ENCODE measurements at regions not wholly inside any gene's neighbourhood (a gene's known extent, or its start where the extent isn't known, plus 50 kb on each side); places are given as distances from the start of the nearest gene placed in this dataset.

GRCh38 chr2:240346015-240346752 is 89.3 kb upstream of the GPC1 start:
- ATAC-seq, result no peak

GRCh38 chr2:240346753-240347372 is 88.6 kb upstream of the GPC1 start:
- no peak for ATAC-seq
- intact Hi-C loops (cut with DNase I), result no loop called here
- peak; percentile 45 for DNase-seq (ENCODE audit: low spot score)

More at GRCh38 chr2:240346015-240346752, 89.3 kb upstream of the GPC1 start:
- intact Hi-C loops (cut with DNase I), result no loop called here
- DNase-seq (ENCODE audit: low spot score), result peak; percentile 30

DNA sequence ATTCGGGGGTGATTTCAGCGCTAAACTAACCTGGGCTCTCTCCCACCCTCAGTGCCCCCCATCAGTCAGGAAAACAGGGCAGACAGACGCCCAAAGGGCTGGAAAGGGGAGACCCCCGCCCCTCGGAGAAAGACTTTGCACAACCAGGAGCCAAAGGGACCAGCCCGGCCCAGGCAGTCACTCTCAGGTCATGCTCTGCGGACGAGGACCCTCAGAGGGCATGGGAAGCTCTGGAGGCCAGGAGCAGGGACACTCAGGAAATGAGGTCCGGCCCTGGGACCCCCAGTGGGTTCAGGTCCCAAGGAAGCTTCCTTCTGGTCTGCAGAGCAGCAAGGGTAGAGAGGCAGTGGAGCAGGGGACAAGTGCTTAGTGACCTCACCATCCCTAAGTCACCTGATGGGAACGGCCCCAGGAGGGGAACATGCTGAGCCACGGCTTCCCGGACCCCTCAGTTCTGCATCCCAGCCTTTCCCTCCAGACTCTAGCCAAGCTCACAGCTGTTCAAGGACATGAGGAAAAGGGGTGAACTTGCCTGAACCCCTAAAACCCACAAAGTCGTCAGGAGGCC is 88.0 kb upstream of the GPC1 start:
- intact Hi-C loops (cut with DNase I), result no loop called here
- ATAC-seq (no peak), DNase-seq (ENCODE audit: low spot score) (peak; percentile 43)

- ATAC-seq (no peak), DNase-seq (ENCODE audit: low spot score) (peak; percentile 30)
- intact Hi-C loops (cut with DNase I), result no loop called here
Observed at GRCh38 chr2:240347949-240348500, 87.4 kb upstream of the GPC1 start.

DNA sequence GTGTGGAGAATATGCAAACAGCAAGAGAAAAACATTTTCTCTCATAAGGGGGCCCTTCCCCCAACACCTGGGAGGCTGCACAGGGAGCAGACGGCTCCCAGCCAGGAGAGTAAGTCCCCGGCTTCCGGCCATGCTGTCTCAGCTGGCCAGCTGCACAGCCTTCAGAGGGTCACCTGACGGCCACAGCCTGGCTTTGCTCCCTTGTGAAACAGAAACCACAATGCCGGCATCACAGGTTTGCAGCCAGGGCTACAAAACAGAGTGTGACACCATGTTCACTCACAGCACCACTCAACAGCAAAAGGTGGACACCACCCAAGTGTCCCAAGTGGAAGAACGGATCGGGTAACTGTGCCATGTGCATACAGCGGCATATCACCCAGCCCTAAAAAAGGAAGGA is 86.9 kb upstream of the GPC1 start:
- intact Hi-C loops (cut with DNase I), result no loop called here
- ATAC-seq, result no peak
- peak; percentile 33 for DNase-seq (ENCODE audit: low spot score)

DNA sequence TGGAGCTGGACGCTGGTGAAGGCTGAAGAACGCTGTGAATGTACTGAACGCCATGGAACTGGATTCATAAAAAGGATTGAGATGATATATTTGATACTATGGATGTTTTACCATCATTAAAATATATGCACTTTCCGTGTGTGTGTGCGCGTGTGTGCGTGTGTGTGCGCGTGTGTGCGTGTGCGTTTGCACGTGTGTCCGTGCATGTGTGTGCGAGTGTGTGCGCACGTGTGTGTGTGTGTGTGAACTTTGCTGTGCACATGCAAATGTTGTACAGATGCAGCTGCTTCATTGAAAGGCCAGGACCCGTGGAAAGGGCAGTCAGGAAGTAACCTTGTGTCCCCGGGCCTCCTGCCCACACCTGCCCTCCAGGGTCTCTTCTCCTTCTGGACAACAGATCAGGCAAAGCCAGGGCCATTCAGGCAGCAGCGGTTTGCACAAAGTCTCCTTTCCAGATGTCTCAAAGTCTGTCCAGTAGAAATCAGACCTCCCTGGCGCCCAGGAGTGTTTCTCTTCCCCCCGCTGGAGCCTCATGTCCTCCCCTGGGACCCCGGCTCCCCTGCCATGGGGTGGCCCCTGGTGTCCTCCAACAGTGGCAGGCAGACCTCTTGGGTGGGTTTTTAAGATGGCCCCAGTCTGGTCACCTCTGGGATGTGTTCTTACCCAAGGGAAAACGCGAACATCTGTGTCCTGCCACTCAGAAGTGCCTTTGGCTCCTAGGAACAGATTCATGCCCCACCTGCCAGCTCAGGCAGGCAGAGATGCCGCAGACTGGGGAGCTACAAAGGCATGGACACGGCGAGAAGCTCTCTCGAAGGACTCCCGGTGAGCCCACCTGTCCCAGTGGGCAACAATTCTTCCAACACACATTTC is 86.1 kb upstream of the GPC1 start:
- ATAC-seq (no peak), DNase-seq (ENCODE audit: low spot score) (peak; percentile 33)
- intact Hi-C loops (cut with DNase I), result no loop called here

DNA sequence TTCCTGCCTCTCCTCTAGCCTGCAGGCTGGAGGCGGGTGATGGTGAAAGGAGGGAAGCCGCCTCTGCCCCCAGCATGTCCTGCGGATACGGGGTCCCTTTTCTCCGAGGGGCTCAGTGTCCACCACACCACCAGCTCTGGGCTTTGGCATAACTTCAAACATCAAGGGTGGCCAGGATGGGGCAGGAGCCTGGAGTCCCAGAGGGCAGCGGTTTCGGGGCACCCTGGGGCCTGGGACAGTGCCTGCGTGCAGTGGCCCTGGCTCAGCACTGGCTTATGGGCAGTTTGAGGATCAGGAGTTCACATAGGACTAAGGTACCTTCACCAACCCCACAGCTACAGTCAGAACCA is 85.5 kb upstream of the GPC1 start:
- intact Hi-C loops (cut with DNase I), result no loop called here
- peak; percentile 30 for DNase-seq (ENCODE audit: low spot score)
- no peak for ATAC-seq

DNA sequence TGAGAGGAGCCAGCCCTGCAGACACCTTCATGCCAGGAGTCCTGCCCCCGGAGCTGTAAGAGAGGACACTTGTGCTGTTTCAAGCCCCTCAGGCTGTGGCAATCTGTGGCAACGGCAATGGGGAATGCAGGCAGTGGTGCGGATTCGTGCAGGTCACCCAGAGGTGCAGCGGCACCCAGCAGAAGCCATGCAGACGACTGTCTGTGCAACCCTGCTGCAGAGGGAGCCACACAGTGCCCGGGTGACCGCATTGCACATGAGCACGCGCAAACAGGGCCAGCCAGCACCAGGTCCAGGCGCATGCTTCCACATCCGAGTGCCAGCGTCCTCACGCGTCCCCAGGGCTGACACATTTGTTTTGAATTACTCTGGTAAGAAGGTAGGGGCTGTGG is 84.8 kb upstream of the GPC1 start:
- peak; percentile 36 for DNase-seq (ENCODE audit: low spot score)
- intact Hi-C loops (cut with DNase I), result no loop called here
- ATAC-seq, result no peak

DNA sequence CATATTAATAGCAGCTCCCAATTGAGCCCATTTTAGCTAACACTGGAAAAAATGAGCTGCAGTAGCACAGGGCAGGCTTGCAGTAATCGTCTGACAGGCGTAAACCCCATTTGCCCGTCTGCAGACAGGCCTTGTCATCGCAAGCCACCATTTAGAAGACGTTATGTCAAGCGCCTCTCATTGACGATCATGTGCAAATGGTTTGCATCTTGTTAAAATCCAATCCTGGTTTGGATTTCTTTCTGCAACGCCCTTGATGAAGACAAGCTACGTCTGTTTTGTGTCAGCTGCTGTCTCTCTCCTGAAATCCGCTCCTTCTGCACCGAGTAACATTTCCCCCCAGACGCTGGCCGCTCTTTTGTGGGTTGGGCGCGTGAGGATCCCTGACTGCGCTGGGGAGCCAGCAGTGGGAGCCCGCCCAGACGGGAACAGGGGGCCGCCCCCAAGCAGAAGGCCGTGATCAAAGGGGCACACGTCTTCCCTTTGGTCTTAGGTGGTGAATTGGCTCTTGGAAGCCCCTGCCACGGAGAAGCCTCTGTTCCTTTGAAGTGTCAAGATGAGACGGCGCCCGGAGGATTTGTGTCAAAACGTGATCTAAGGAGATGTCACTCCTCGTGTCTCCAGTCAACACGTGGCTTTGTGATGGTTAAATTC is 84.2 kb upstream of the GPC1 start:
- peak; percentile 34 for DNase-seq (ENCODE audit: low spot score)
- intact Hi-C loops (cut with DNase I), result no loop called here
- no peak for ATAC-seq

GRCh38 chr2:240351826-240352426 is 83.5 kb upstream of the GPC1 start:
- ATAC-seq, result no peak
- peak; percentile 45 for DNase-seq (ENCODE audit: low spot score)
- intact Hi-C loops (cut with DNase I), result no loop called here

DNA sequence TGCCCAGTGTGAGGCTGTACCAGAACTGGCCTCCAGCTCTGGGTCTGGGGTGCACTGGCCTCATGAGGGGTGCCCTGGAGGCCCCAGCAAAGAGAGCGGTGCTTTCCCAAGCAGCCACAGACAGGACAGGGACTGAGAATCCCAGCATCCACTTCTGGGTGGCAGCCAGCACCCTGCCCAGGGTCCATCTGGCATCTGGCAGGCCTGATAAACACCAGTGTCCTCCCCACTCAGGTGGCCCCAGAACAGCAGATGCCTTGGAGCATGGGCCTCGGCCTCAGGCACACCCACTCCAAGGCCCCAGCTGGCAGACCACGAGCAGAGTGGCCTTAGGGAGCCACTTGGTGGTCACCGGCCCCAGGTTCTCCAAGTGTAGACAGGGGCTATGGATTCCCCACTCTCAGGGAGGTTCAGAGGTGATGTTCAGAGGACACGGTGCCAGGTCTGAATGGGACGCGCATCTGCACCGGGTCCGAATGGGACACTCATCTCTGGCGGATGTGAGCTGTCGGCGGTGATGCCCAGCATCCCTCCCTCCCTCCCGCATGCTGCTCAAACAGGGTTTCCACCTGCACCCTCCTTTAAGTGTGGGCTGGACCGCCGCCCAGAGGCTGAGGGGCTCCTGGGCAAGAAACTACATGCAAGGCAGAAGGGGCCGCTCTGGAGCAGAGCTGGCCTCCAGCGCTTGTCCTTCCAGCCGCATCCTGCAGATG is 82.2 kb upstream of the GPC1 start:
- intact Hi-C loops (cut with DNase I), result no loop called here
- DNase-seq (ENCODE audit: low spot score), result peak; percentile 44
- no peak for ATAC-seq

GRCh38 chr2:240353944-240354343 is 81.5 kb upstream of the GPC1 start:
- ATAC-seq (no peak), DNase-seq (ENCODE audit: low spot score) (peak; percentile 25)
- intact Hi-C loops (cut with DNase I), result no loop called here

- ATAC-seq (no peak), DNase-seq (ENCODE audit: low spot score) (peak; percentile 44)
- intact Hi-C loops (cut with DNase I), result no loop called here
Observed at GRCh38 chr2:240355001-240355891, 80.2 kb upstream of the GPC1 start.

DNA sequence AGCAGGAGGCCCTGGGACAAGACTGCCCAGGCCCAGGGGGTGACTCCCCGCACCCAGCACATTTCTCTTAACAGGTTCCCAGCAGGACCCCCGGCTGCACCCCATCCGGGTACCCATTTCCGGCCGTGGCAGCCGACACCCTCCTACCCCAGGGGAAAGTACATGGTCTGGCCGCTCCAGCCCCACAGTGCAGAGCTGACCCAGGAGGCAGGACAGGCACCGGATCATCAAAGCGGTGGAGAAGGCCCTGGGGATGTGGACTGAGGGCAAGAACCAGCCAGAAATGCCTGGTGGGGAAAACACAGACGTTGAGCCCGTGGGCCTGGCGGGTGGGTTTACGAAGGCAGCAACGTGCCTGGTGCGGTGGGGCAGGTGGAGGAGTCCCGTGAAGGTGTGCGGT is 79.5 kb upstream of the GPC1 start:
- intact Hi-C loops (cut with DNase I), result no loop called here
- ATAC-seq (no peak), DNase-seq (ENCODE audit: low spot score) (peak; percentile 45)

- ATAC-seq (no peak), DNase-seq (ENCODE audit: low spot score) (peak; percentile 55)
- intact Hi-C loops (cut with DNase I), result no loop called here
Observed at GRCh38 chr2:240356700-240357640, 78.5 kb upstream of the GPC1 start.

DNA sequence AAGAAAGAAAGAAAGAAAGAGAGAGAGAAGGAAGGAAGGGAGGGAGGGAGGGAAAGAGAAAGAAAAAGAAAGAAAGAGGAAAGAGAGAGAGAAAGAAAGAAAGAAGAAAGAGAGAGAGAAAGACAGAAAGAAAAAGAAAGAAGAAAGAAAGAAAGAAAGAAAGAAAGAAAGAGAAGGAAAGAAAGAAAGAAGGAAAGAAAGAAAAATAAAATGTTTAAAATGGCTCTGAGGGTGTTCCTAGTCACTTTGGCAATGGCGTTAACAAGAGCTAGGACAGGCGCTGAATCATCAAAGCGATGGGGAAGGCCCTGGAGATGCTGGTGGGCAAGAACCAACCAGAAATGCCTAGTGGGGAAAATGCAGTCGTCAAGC is 77.8 kb upstream of the GPC1 start:
- intact Hi-C loops (cut with DNase I), result no loop called here
- DNase-seq (ENCODE audit: low spot score), result no peak
- ATAC-seq, result no peak

Measured in sciatic nerve (tissue), 2 donors.